Progenitor cell of endocrine pancreas (in vitro differentiated cells): ENCODE measurements at regions not wholly inside any gene's neighbourhood (a gene's known extent, or its start where the extent isn't known, plus 50 kb on each side); places are given as distances from the start of the nearest gene placed in this dataset.

ENCODE experiments used
- DNase-seq: peaks from one replicate; pipeline ENCODE4 v3.0.0; 2021; ENCODE audit warnings: low spot score; ENCODE audit not compliant: unreplicated experiment
- H3K27ac Mint-ChIP-seq: 2 replicates; pipeline ENCODE4 v1.8.0; 2021; ENCODE audit warnings: mild to moderate bottlenecking, moderate library complexity, mixed read lengths
- H3K27me3 Mint-ChIP-seq: 2 replicates; pipeline ENCODE4 v1.8.0; 2021; ENCODE audit warnings: mixed read lengths
- H3K36me3 Mint-ChIP-seq: 2 replicates; pipeline ENCODE4 v1.8.0; 2022; ENCODE audit warnings: mixed read lengths; ENCODE audit not compliant: insufficient read depth
- H3K4me1 Mint-ChIP-seq: 2 replicates; pipeline ENCODE4 v1.8.0; 2021; ENCODE audit warnings: low read depth, mixed read lengths
- H3K4me3 Mint-ChIP-seq: 2 replicates; pipeline ENCODE4 v1.8.0; 2021; ENCODE audit warnings: low read depth, mild to moderate bottlenecking, moderate library complexity, mixed read lengths
- H3K9me3 Mint-ChIP-seq: 2 replicates; pipeline ENCODE4 v1.8.0; 2021; ENCODE audit warnings: low read depth, mixed read lengths
- TF ChIP-seq, protein P1 (sequence below): fragments of 200-600 bp; sonication (generic); IDR thresholded peaks from one replicate; pipeline ENCODE4 v1.5.0; 2021; ENCODE audit warnings: antibody characterized with exemption, mild to moderate bottlenecking; ENCODE audit not compliant: unreplicated experiment

DNA sequence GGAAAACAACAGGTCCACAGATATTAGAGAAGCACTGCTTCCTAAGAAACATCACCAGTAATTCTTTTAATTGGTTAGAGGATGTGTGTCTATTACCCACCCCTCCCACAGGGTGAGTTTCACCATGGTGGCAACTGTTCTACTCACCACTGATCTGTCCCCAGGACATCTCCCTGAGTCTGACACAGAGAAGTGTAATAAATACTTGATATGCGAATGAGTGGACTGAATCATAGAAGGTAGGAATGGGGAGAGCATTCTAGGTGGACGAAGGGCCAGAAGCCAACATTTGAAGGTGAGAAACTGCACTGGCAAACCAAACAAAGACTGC, 452.7 kb upstream of the PROK2 start:
- no peak for DNase-seq
- Mint-ChIP-seq H3K36me3 (no peaks in the 10 kb centered on the region), H3K9me3 (no peaks in the 10 kb centered on the region), H3K27ac (no peak overlapping the region), H3K27me3 (peaks cover 22% of the 10 kb centered on the region), H3K4me3 (no peak overlapping the region), H3K4me1 (no peaks in the 10 kb centered on the region)
- TF ChIP-seq, protein P1, sequence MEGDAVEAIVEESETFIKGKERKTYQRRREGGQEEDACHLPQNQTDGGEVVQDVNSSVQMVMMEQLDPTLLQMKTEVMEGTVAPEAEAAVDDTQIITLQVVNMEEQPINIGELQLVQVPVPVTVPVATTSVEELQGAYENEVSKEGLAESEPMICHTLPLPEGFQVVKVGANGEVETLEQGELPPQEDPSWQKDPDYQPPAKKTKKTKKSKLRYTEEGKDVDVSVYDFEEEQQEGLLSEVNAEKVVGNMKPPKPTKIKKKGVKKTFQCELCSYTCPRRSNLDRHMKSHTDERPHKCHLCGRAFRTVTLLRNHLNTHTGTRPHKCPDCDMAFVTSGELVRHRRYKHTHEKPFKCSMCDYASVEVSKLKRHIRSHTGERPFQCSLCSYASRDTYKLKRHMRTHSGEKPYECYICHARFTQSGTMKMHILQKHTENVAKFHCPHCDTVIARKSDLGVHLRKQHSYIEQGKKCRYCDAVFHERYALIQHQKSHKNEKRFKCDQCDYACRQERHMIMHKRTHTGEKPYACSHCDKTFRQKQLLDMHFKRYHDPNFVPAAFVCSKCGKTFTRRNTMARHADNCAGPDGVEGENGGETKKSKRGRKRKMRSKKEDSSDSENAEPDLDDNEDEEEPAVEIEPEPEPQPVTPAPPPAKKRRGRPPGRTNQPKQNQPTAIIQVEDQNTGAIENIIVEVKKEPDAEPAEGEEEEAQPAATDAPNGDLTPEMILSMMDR = no peak

DNA sequence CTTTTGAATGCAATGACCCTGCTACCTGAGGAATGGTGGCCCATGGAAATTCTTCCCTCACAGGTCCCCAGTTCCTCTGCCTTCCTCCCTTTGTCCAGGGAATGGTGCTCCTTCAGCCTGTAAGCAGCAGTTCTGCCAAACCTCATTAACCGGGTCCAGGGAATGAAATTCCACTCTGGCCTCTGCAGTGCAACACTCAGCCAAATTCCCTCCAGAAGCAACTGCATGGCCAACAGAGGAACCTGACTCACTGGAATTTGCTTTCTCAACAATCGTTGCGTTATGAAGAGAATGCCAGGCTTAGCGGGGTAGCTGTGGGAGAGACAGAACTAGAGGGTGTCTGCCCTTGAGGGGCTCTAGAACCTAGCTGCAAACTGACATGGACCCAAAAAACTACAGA, 449.4 kb upstream of the PROK2 start:
- H3K9me3 Mint-ChIP-seq = no peaks in the 10 kb centered on the region

DNA sequence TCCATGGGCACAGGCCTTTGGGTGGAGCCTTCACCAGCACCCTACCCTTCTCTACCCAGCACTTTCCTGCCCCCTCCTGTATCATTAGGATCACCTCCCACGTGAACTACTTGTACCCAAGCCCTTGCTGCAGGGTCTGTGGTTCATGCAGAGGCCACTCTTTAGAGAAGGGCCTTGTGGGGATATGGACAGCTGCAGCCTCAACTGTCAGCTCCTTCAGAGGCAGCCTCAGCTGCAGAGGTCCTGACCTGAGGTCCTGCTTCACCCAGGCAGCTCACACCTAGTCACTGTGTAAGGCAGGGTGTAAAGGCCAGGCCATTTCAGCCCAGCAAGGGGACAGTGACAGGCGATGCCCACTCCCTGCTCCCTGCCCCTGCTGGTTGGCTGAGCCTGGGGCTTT, 448.6 kb upstream of the PROK2 start:
- TF ChIP-seq, protein P1 = no peak
- Mint-ChIP-seq H3K4me1 (no peaks in the 10 kb centered on the region), H3K4me3 (no peak overlapping the region), H3K27me3 (peaks cover 33% of the 10 kb centered on the region), H3K27ac (no peak overlapping the region), H3K9me3 (no peaks in the 10 kb centered on the region), H3K36me3 (no peaks in the 10 kb centered on the region)
- no peak for DNase-seq

More for the DNA sequence above, 449.4 kb upstream of the PROK2 start:
- no peaks in the 10 kb centered on the region for H3K4me1 Mint-ChIP-seq
- peaks cover 33% of the 10 kb centered on the region for H3K27me3 Mint-ChIP-seq
- no peaks in the 10 kb centered on the region for H3K36me3 Mint-ChIP-seq
- DNase-seq = no peak
- H3K27ac Mint-ChIP-seq = no peak overlapping the region
- TF ChIP-seq, protein P1 = no peak
- no peak overlapping the region for H3K4me3 Mint-ChIP-seq

DNA sequence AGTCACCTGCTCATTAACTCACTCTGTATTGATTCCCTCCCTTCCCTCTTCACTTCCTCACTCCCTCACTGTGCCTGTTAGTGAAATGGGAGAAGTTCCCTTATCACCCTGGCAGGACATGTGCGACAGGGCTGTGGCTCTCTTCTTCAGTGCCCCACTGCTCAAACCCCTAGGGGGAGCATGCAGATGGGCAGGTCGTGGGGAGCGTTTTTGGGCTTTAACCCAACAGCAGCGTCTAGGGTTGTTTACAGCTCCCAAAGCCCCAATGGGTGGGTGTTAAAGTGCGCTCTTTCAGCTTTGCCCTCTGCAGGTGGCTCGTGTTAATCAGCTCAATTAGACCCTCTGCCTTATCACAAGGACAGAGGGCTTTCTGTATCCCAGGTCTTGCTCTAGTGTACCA, 447.8 kb upstream of the PROK2 start:
- Mint-ChIP-seq H3K36me3 (no peaks in the 10 kb centered on the region), H3K4me1 (no peaks in the 10 kb centered on the region), H3K27me3 (peaks cover 33% of the 10 kb centered on the region), H3K4me3 (no peak overlapping the region), H3K9me3 (no peaks in the 10 kb centered on the region), H3K27ac (no peak overlapping the region)
- DNase-seq = no peak
- TF ChIP-seq, protein P1 = no peak

DNA sequence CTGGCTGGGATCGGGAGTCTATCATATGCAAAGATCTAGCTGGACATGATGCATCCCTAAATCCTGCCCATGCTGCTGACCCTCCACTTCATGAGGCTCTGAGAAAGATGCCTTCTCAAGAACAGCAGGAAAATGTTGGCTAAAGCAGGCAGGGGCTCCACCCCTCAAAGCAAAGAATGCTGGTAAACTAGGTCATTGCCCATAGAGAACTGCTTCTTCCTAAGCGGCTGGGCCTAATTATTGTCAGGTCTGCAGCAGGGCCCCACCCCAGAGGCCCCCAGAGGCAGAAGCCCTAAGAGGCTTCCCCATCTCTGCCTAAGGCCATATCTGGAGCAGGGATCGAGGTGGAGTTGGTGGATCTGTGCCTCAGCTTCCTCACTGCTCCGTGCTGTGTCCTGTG, 447.4 kb upstream of the PROK2 start:
- no peak overlapping the region for H3K27ac Mint-ChIP-seq
- peaks cover 31% of the 10 kb centered on the region for H3K27me3 Mint-ChIP-seq
- no peaks in the 10 kb centered on the region for H3K9me3 Mint-ChIP-seq
- no peak overlapping the region for H3K4me3 Mint-ChIP-seq
- no peak for DNase-seq
- TF ChIP-seq, protein P1 = no peak
- H3K4me1 Mint-ChIP-seq = no peaks in the 10 kb centered on the region
- no peaks in the 10 kb centered on the region for H3K36me3 Mint-ChIP-seq
